NAMALWA (cell line): ENCODE measurements at regions not wholly inside any gene's neighbourhood (a gene's known extent, or its start where the extent isn't known, plus 50 kb on each side); places are given as distances from the start of the nearest gene placed in this dataset.

ENCODE experiments used
- DNase-seq: peaks from one replicate; pipeline ENCODE4 v3.0.0-alpha.2; 2015; ENCODE audit warnings: low spot score

- DNase-seq = no peak
Observed at GRCh38 chr11:25890626-25891260, 441.2 kb upstream of the ANO3 start.

- no peak for DNase-seq
Observed at GRCh38 chr11:25891960-25892359, 440.0 kb upstream of the ANO3 start.

- DNase-seq = no peak
Observed at GRCh38 chr11:25899617-25900160, 432.2 kb upstream of the ANO3 start.

GRCh38 chr11:25900814-25901213 is 431.1 kb upstream of the ANO3 start:
- DNase-seq = no peak

GRCh38 chr11:25901415-25901814 is 430.5 kb upstream of the ANO3 start:
- DNase-seq = no peak

- DNase-seq = no peak
Observed at GRCh38 chr11:25902476-25902875, 429.5 kb upstream of the ANO3 start.

- no peak for DNase-seq
Observed at GRCh38 chr11:25908726-25909125, 423.2 kb upstream of the ANO3 start.

- no peak for DNase-seq
Observed at GRCh38 chr11:25910086-25910485, 421.8 kb upstream of the ANO3 start.

GRCh38 chr11:25920356-25920755 is 411.6 kb upstream of the ANO3 start:
- DNase-seq = no peak

- DNase-seq = no peak
Observed at GRCh38 chr11:25924586-25924985, 407.3 kb upstream of the ANO3 start.

- no peak for DNase-seq
Observed at GRCh38 chr11:25925359-25925758, 406.6 kb upstream of the ANO3 start.

GRCh38 chr11:25927411-25927953 is 404.4 kb upstream of the ANO3 start:
- DNase-seq = no peak

- no peak for DNase-seq
Observed at GRCh38 chr11:25928076-25928475, 403.9 kb upstream of the ANO3 start.

- DNase-seq = no peak
Observed at GRCh38 chr11:25938952-25939351, 393.0 kb upstream of the ANO3 start.

GRCh38 chr11:25939691-25940090 is 392.2 kb upstream of the ANO3 start:
- no peak for DNase-seq

GRCh38 chr11:25941353-25941752 is 390.6 kb upstream of the ANO3 start:
- no peak for DNase-seq

GRCh38 chr11:25943031-25943430 is 388.9 kb upstream of the ANO3 start:
- DNase-seq = no peak

GRCh38 chr11:25943777-25944661 is 387.9 kb upstream of the ANO3 start:
- DNase-seq = no peak

GRCh38 chr11:25949918-25950317 is 382.0 kb upstream of the ANO3 start:
- no peak for DNase-seq

- DNase-seq = no peak
Observed at GRCh38 chr11:25953006-25953405, 378.9 kb upstream of the ANO3 start.

GRCh38 chr11:25958045-25958444 is 373.9 kb upstream of the ANO3 start:
- no peak for DNase-seq

- no peak for DNase-seq
Observed at GRCh38 chr11:25961539-25961938, 370.4 kb upstream of the ANO3 start.
